PFSK-1 (cell line): ENCODE measurements at regions not wholly inside any gene's neighbourhood (a gene's known extent, or its start where the extent isn't known, plus 50 kb on each side); places are given as distances from the start of the nearest gene placed in this dataset.

Source experiments
- FOXP2 ChIP-seq: optimal IDR thresholded peaks from 2 replicates; pipeline ENCODE3; 2011; ENCODE audit warnings: borderline replicate concordance, control low read depth, inconsistent platforms; ENCODE audit not compliant: insufficient read depth; ENCODE audit errors: extremely low read length, extremely low read depth
- POLR2AphosphoS5 ChIP-seq: IDR thresholded peaks from 2 replicates; pipeline ENCODE4 v1.6.1; 2012; ENCODE audit warnings: low read depth, mild to moderate bottlenecking, control low read depth, low read length, moderate library complexity
- REST ChIP-seq, 2 experiments: IDR thresholded peaks; 2 replicates each; pipeline versions ENCODE4 v1.6.1 to v1.8.0; 2011 to 2012; ENCODE audit warnings: low read depth in 2 of 2, low read length in 2 of 2, control low read depth in 1 of 2, inconsistent platforms in 1 of 2, mild to moderate bottlenecking in 1 of 2, moderate library complexity in 1 of 2; ENCODE audit not compliant: insufficient read depth in 1 of 2
- SIN3A ChIP-seq: IDR thresholded peaks from 2 replicates; pipeline ENCODE4 v1.6.1; 2012; ENCODE audit warnings: mild to moderate bottlenecking, low read length, moderate library complexity, borderline replicate concordance; ENCODE audit not compliant: insufficient read depth
- TAF1 ChIP-seq: IDR thresholded peaks from 2 replicates; pipeline ENCODE4 v1.6.1; 2012; ENCODE audit warnings: low read length, control low read depth, borderline replicate concordance; ENCODE audit not compliant: insufficient read depth

- no peak for TF ChIP-seq POLR2AphosphoS5
- no peak for TF ChIP-seq REST (IDR thresholded peaks at IDR 0.05; ENCODE audit: insufficient read depth in 1 of 2, low read depth in 2 of 2, low read length in 2 of 2)
- no peak for TF ChIP-seq TAF1
These were observed 1090.9 kb downstream of the PCDH9 start for GRCh38 chr13:66139250-66139649.

- TF ChIP-seq FOXP2, result no peak
- no peak for TF ChIP-seq POLR2AphosphoS5
- no peak for TF ChIP-seq REST (IDR thresholded peaks at IDR 0.05; ENCODE audit: insufficient read depth in 1 of 2, low read depth in 2 of 2, low read length in 2 of 2)
- no peak for TF ChIP-seq TAF1
- TF ChIP-seq SIN3A, result no peak
These were observed 1091.8 kb downstream of the PCDH9 start for GRCh38 chr13:66138172-66138811.

- TF ChIP-seq FOXP2 (no peak), REST (IDR thresholded peaks at IDR 0.05; ENCODE audit: insufficient read depth in 1 of 2, low read depth in 2 of 2, low read length in 2 of 2) (no peak), SIN3A (no peak), POLR2AphosphoS5 (no peak), TAF1 (no peak)
These were observed 1092.8 kb downstream of the PCDH9 start for GRCh38 chr13:66137384-66137783.

GRCh38 chr13:66128692-66129269 lies 1101.4 kb downstream of the PCDH9 start:
- TF ChIP-seq FOXP2, result no peak
- no peak for TF ChIP-seq POLR2AphosphoS5
- TF ChIP-seq TAF1, result no peak
- no peak for TF ChIP-seq SIN3A
- no peak for TF ChIP-seq REST (IDR thresholded peaks at IDR 0.05; ENCODE audit: insufficient read depth in 1 of 2, low read depth in 2 of 2, low read length in 2 of 2)

- TF ChIP-seq POLR2AphosphoS5, result no peak
- no peak for TF ChIP-seq REST (IDR thresholded peaks at IDR 0.05; ENCODE audit: insufficient read depth in 1 of 2, low read depth in 2 of 2, low read length in 2 of 2)
- TF ChIP-seq TAF1, result no peak
- no peak for TF ChIP-seq SIN3A
- no peak for TF ChIP-seq FOXP2
These were observed 1101.9 kb downstream of the PCDH9 start for GRCh38 chr13:66128201-66128600.
